ENCODE measurements at regions not wholly inside any gene's neighbourhood (a gene's known extent, or its start where the extent isn't known, plus 50 kb on each side); places are given as distances from the start of the nearest gene placed in this dataset.

DNA sequence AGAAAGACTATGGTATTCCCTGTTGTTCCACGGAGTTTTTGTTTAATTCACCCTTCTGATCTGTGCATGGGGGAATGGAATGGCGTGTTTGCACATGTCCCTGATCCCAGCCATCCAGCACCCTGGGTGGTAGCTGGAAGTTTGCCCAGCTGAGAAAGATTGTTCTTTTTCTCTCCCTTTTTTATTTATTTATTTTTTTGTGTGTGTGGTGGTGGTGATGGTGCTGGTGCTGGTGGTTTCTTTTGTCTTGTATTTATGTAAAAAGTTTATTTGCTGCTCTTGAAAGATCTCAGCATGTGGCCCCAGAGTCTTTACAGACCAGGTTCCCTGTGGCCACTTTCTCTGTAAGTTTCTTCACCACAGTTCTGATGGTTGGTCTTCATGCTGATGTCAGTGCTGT, 372.6 kb downstream of the UTRN start:
- Histone ChIP-seq H3K27ac (ENCODE audit: low read depth, low read length, poor library complexity, severe bottlenecking) (peak overlapping the region; percentile 72), H3F3A (ENCODE audit: insufficient read depth, low read length) (no peaks in the 10 kb centered on the region), H3K9me2 (ENCODE audit: low read depth, low read length) (no peaks in the 10 kb centered on the region), H3K36me3 (ENCODE audit: insufficient read depth, low read length) (no peaks in the 10 kb centered on the region), H2AFZ (ENCODE audit: low read length) (no peak overlapping the region), H3K79me2 (ENCODE audit: insufficient read depth, low read length) (no peaks in the 10 kb centered on the region), H3K4me3 (ENCODE audit: low read depth, low read length, poor library complexity, severe bottlenecking) (no peak overlapping the region), H3K9me3 (ENCODE audit: low read length) (no peaks in the 10 kb centered on the region), H3K27me3 (ENCODE audit: insufficient read depth, low read length) (no peaks in the 10 kb centered on the region), H3K4me1 (ENCODE audit: insufficient read depth, low read length, severe bottlenecking) (peaks cover 84% of the 10 kb centered on the region), H3K4me2 (ENCODE audit: low read length) (no peak overlapping the region), H4K20me1 (ENCODE audit: insufficient read depth, low read length) (no peaks in the 10 kb centered on the region), H3K9ac (ENCODE audit: low read length) (no peak overlapping the region)
- TF ChIP-seq EZH2 (IDR thresholded peaks at IDR 0.05; ENCODE audit: borderline replicate concordance, low read length) (no peak), CTCF (IDR thresholded peaks at IDR 0.05; ENCODE audit: low read length) (no peak)

GRCh38 chr6:144659202-144660182, 374.4 kb downstream of the UTRN start:
- no peak for TF ChIP-seq CTCF (IDR thresholded peaks at IDR 0.05; ENCODE audit: low read length)
- no peak for TF ChIP-seq EZH2 (IDR thresholded peaks at IDR 0.05; ENCODE audit: borderline replicate concordance, low read length)
- no peaks in the 10 kb centered on the region for H3K9me2 ChIP-seq (ENCODE audit: low read depth, low read length)
- H3K9me3 ChIP-seq (ENCODE audit: low read length): no peaks in the 10 kb centered on the region
- H2AFZ ChIP-seq (ENCODE audit: low read length): no peak overlapping the region
- H3K9ac ChIP-seq (ENCODE audit: low read length): peak overlapping the region; percentile 57
- H3K27ac ChIP-seq (ENCODE audit: low read depth, low read length, poor library complexity, severe bottlenecking): peak overlapping the region; percentile 72
- H4K20me1 ChIP-seq (ENCODE audit: insufficient read depth, low read length): no peaks in the 10 kb centered on the region
- H3K4me2 ChIP-seq (ENCODE audit: low read length): peak overlapping the region; percentile 69
- no peaks in the 10 kb centered on the region for H3K36me3 ChIP-seq (ENCODE audit: insufficient read depth, low read length)
- no peaks in the 10 kb centered on the region for H3F3A ChIP-seq (ENCODE audit: insufficient read depth, low read length)
- peaks cover 89% of the 10 kb centered on the region for H3K4me1 ChIP-seq (ENCODE audit: insufficient read depth, low read length, severe bottlenecking)
- no peaks in the 10 kb centered on the region for H3K79me2 ChIP-seq (ENCODE audit: insufficient read depth, low read length)
- no peaks in the 10 kb centered on the region for H3K27me3 ChIP-seq (ENCODE audit: insufficient read depth, low read length)
- H3K4me3 ChIP-seq (ENCODE audit: low read depth, low read length, poor library complexity, severe bottlenecking): peak overlapping the region; percentile 57

GRCh38 chr6:144660561-144661115, 375.5 kb downstream of the UTRN start:
- no peak for TF ChIP-seq EZH2 (IDR thresholded peaks at IDR 0.05; ENCODE audit: borderline replicate concordance, low read length)
- TF ChIP-seq CTCF (IDR thresholded peaks at IDR 0.05; ENCODE audit: low read length): no peak
- H3K27ac ChIP-seq (ENCODE audit: low read depth, low read length, poor library complexity, severe bottlenecking): peak overlapping the region; percentile 72
- H3K27me3 ChIP-seq (ENCODE audit: insufficient read depth, low read length): no peaks in the 10 kb centered on the region
- H2AFZ ChIP-seq (ENCODE audit: low read length): no peak overlapping the region
- H3K9ac ChIP-seq (ENCODE audit: low read length): peak overlapping the region; percentile 57
- peak overlapping the region; percentile 69 for H3K4me2 ChIP-seq (ENCODE audit: low read length)
- H3K4me3 ChIP-seq (ENCODE audit: low read depth, low read length, poor library complexity, severe bottlenecking): peak overlapping the region; percentile 57
- H3F3A ChIP-seq (ENCODE audit: insufficient read depth, low read length): no peaks in the 10 kb centered on the region
- H3K79me2 ChIP-seq (ENCODE audit: insufficient read depth, low read length): no peaks in the 10 kb centered on the region
- no peaks in the 10 kb centered on the region for H3K9me2 ChIP-seq (ENCODE audit: low read depth, low read length)
- no peaks in the 10 kb centered on the region for H4K20me1 ChIP-seq (ENCODE audit: insufficient read depth, low read length)
- peaks cover 86% of the 10 kb centered on the region for H3K4me1 ChIP-seq (ENCODE audit: insufficient read depth, low read length, severe bottlenecking)
- H3K9me3 ChIP-seq (ENCODE audit: low read length): no peaks in the 10 kb centered on the region
- H3K36me3 ChIP-seq (ENCODE audit: insufficient read depth, low read length): no peaks in the 10 kb centered on the region

Data from OCI-LY1 (cell line).